Trophoblast cell (in vitro differentiated cells and primary cell): ENCODE measurements at regions not wholly inside any gene's neighbourhood (a gene's known extent, or its start where the extent isn't known, plus 50 kb on each side); places are given as distances from the start of the nearest gene placed in this dataset.

ENCODE experiments used
- DNase-seq, 2 donors: peaks; one replicate each; pipeline ENCODE4 v3.0.0-alpha.2; 2016
- H2AFZ ChIP-seq: 2 replicates; pipeline ENCODE4 v1.6.1; 2013; ENCODE audit warnings: low read length, moderate library complexity, mild to moderate bottlenecking; ENCODE audit not compliant: insufficient read depth, poor library complexity
- H2AK5ac ChIP-seq: 2 replicates; pipeline ENCODE4 v1.6.1; 2013; ENCODE audit warnings: mild to moderate bottlenecking, low read length
- H2BK120ac ChIP-seq: 2 replicates; pipeline ENCODE4 v1.6.1; 2013; ENCODE audit warnings: low read length, mild to moderate bottlenecking, moderate library complexity; ENCODE audit not compliant: insufficient read depth, poor library complexity
- H2BK12ac ChIP-seq: 2 replicates; pipeline ENCODE4 v1.6.1; 2013; ENCODE audit warnings: mild to moderate bottlenecking, low read length, moderate library complexity
- H2BK5ac ChIP-seq: 2 replicates; pipeline ENCODE4 v1.6.1; 2013; ENCODE audit warnings: low read length, low read depth, moderate library complexity, mild to moderate bottlenecking; ENCODE audit not compliant: poor library complexity
- H3K14ac ChIP-seq: 2 replicates; pipeline ENCODE4 v1.6.1; 2013; ENCODE audit warnings: mild to moderate bottlenecking, low read length
- H3K18ac ChIP-seq: 2 replicates; pipeline ENCODE4 v1.6.1; 2013; ENCODE audit warnings: mild to moderate bottlenecking, low read length
- H3K23ac ChIP-seq: 2 replicates; pipeline ENCODE4 v1.6.1; 2013; ENCODE audit warnings: low read length
- H3K27ac ChIP-seq: 2 replicates; pipeline ENCODE4 v1.5.1; 2013; ENCODE audit warnings: low read depth, mild to moderate bottlenecking, inconsistent platforms, low read length, moderate library complexity
- H3K27me3 ChIP-seq: 2 replicates; pipeline ENCODE4 v1.6.1; 2013; ENCODE audit warnings: inconsistent platforms, mild to moderate bottlenecking, low read length, moderate library complexity; ENCODE audit not compliant: insufficient read depth
- H3K36me3 ChIP-seq, 2 experiments: 1 replicate in 1 of 2; 2 replicates in 1 of 2; pipeline ENCODE4 v1.6.1; 2013; ENCODE audit warnings: low read length in 2 of 2, mild to moderate bottlenecking in 2 of 2, moderate library complexity in 1 of 2; ENCODE audit not compliant: insufficient read depth in 2 of 2, control insufficient read depth in 1 of 2
- H3K4ac ChIP-seq: 2 replicates; pipeline ENCODE4 v1.6.1; 2013; ENCODE audit warnings: low read depth, mild to moderate bottlenecking, low read length, moderate library complexity
- H3K4me1 ChIP-seq, 2 experiments: 1 replicate in 1 of 2; 2 replicates in 1 of 2; pipeline ENCODE4 v1.6.1; 2013; ENCODE audit warnings: low read length in 2 of 2, mild to moderate bottlenecking in 2 of 2, moderate library complexity in 1 of 2; ENCODE audit not compliant: insufficient read depth in 2 of 2, control insufficient read depth in 1 of 2
- H3K4me2 ChIP-seq: 2 replicates; pipeline ENCODE4 v1.6.1; 2013; ENCODE audit warnings: inconsistent platforms, mild to moderate bottlenecking, low read length, moderate library complexity
- H3K4me3 ChIP-seq: 2 replicates; pipeline ENCODE4 v1.5.1; 2013; ENCODE audit warnings: mild to moderate bottlenecking, low read depth, low read length, inconsistent platforms
- H3K79me1 ChIP-seq: one replicate; pipeline ENCODE4 v1.6.1; 2013; ENCODE audit warnings: low read length
- H3K79me2 ChIP-seq: 2 replicates; pipeline ENCODE4 v1.6.1; 2013; ENCODE audit warnings: low read length, mild to moderate bottlenecking; ENCODE audit not compliant: control insufficient read depth, insufficient read depth, poor library complexity
- H3K9ac ChIP-seq: 2 replicates; pipeline ENCODE4 v1.6.1; 2013; ENCODE audit warnings: mild to moderate bottlenecking, low read length
- H3K9me3 ChIP-seq: 2 replicates; pipeline ENCODE4 v1.6.1; 2013; ENCODE audit warnings: low read depth, mild to moderate bottlenecking, control low read depth, inconsistent platforms, low read length; ENCODE audit not compliant: insufficient read depth
- H4K12ac ChIP-seq: 2 replicates; pipeline ENCODE4 v1.6.1; 2013; ENCODE audit warnings: low read depth, mild to moderate bottlenecking, low read length, moderate library complexity
- H4K8ac ChIP-seq: 2 replicates; pipeline ENCODE4 v1.6.1; 2013; ENCODE audit warnings: low read depth, mild to moderate bottlenecking, low read length, moderate library complexity
- H4K91ac ChIP-seq: one replicate; pipeline ENCODE4 v1.6.1; 2013; ENCODE audit warnings: low read depth, mild to moderate bottlenecking, low read length, moderate library complexity
- WGBS: extraction: QIAGEN DNeasy Blood & Tissue Kit; methylation state at CpG from one replicate; pipeline ENCODE4 v1.1.7; 2013; ENCODE audit warnings: missing lambda C conversion rate; ENCODE audit not compliant: insufficient read length, insufficient coverage; ENCODE audit errors: extremely low coverage; 5-methylcytosine and 5-hydroxymethylcytosine counted together

DNA sequence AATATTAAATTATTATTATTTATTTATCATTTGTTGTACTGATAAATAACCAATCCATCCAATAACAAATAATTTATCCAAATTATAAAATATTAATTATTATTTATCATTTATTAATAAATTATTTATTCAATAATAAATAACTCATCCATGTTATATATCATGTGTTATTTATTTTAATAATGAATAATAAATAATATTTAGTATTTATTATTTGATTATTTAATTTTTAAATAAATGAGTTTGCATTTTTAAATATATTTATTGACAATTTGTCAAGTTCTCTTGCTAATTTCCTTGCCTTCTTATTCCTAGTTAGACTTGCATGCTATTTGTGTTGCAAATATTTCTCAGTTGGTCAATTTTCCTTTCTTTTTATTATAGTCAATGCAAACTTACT is 995.4 kb downstream of the TSN start:
- Histone ChIP-seq H3K18ac (no peak overlapping the region), H2AK5ac (no peak overlapping the region), H3K4me2 (no peak overlapping the region), H3K27me3 (no peaks in the 10 kb centered on the region), H3K4me1 (no peaks in the 10 kb centered on the region), H2BK12ac (no peak overlapping the region), H4K12ac (no peak overlapping the region), H4K91ac (no peak overlapping the region), H3K36me3 (no peaks in the 10 kb centered on the region), H3K4me3 (no peak overlapping the region), H3K27ac (no peak overlapping the region), H3K14ac (no peak overlapping the region), H2BK5ac (no peak overlapping the region), H3K23ac (no peak overlapping the region), H3K4ac (no peak overlapping the region), H3K9ac (no peak overlapping the region), H2BK120ac (no peak overlapping the region), H3K79me1 (no peaks in the 10 kb centered on the region), H4K8ac (no peak overlapping the region), H3K79me2 (no peaks in the 10 kb centered on the region), H2AFZ (no peak overlapping the region), H3K9me3 (no peaks in the 10 kb centered on the region)
- DNase-seq: no peak

DNA sequence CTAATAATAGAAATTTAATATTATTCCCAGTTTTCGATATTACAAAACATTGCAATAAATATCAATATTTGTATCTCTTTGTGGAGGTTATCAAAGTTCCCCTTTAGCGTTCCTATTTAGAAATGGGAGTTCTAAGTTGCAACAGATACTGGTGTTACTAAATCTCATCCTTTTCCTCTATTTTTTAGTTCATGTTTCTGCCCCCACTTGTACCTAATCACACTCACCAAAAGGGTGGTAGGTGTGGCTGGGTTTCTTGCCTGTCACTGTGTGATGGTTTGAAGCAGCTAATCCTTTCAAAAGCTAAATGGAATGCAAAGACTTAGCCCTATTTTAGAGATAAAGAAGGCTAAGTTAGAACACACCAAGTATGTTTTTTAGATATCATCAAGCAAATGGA is 997.9 kb downstream of the TSN start:
- no peaks in the 10 kb centered on the region for H3K79me2 ChIP-seq
- H3K4ac ChIP-seq: no peak overlapping the region
- no peak overlapping the region for H3K4me2 ChIP-seq
- no peak overlapping the region for H4K91ac ChIP-seq
- H3K9ac ChIP-seq: no peak overlapping the region
- no peak overlapping the region for H2AK5ac ChIP-seq
- H4K12ac ChIP-seq: no peak overlapping the region
- no peak overlapping the region for H3K4me3 ChIP-seq
- no peaks in the 10 kb centered on the region for H3K79me1 ChIP-seq
- H2BK5ac ChIP-seq: no peak overlapping the region
- WGBS: no CpG with 5 or more reads among the region's 2 CpGs
- no peak overlapping the region for H2BK12ac ChIP-seq
- no peak overlapping the region for H2AFZ ChIP-seq
- H3K36me3 ChIP-seq: no peaks in the 10 kb centered on the region
- no peaks in the 10 kb centered on the region for H3K27me3 ChIP-seq
- H4K8ac ChIP-seq: no peak overlapping the region
- no peak overlapping the region for H2BK120ac ChIP-seq
- no peaks in the 10 kb centered on the region for H3K4me1 ChIP-seq
- no peak for DNase-seq
- H3K14ac ChIP-seq: no peak overlapping the region
- H3K27ac ChIP-seq: no peak overlapping the region
- H3K18ac ChIP-seq: no peak overlapping the region
- H3K9me3 ChIP-seq: no peaks in the 10 kb centered on the region
- H3K23ac ChIP-seq: no peak overlapping the region

DNA sequence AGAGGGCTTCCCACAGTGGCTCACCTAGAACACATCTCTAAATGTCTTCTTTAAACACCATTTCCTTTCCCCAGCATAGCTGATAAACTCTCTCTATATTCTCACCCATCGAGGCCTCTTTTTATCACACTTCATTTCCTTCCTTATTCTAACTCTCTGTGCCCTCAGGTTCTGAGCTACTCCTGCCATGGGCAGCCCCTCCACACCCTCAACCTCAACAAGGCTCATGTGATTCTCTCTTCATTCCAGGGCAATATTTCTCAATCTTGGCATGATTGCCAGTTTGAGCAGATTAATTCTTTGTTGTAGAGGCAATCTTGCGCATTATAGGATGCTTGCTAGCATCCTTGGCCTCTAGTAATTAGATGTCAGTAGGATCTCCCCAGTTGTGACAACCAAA is 999.1 kb downstream of the TSN start:
- Histone ChIP-seq H2AK5ac (no peak overlapping the region), H4K12ac (no peak overlapping the region), H3K4ac (no peak overlapping the region), H2AFZ (no peak overlapping the region), H3K27me3 (no peaks in the 10 kb centered on the region), H3K9ac (no peak overlapping the region), H3K79me1 (no peaks in the 10 kb centered on the region), H2BK5ac (no peak overlapping the region), H3K4me1 (no peaks in the 10 kb centered on the region), H3K79me2 (no peaks in the 10 kb centered on the region), H3K18ac (no peak overlapping the region), H3K27ac (no peak overlapping the region), H3K36me3 (no peaks in the 10 kb centered on the region), H3K9me3 (no peaks in the 10 kb centered on the region), H3K14ac (no peak overlapping the region), H3K4me3 (no peak overlapping the region), H3K4me2 (no peak overlapping the region), H2BK12ac (no peak overlapping the region), H2BK120ac (no peak overlapping the region), H4K8ac (no peak overlapping the region), H3K23ac (no peak overlapping the region), H4K91ac (no peak overlapping the region)
- 100% methylated on average over 1 of the region's 2 CpGs for WGBS
- no peak for DNase-seq

DNA sequence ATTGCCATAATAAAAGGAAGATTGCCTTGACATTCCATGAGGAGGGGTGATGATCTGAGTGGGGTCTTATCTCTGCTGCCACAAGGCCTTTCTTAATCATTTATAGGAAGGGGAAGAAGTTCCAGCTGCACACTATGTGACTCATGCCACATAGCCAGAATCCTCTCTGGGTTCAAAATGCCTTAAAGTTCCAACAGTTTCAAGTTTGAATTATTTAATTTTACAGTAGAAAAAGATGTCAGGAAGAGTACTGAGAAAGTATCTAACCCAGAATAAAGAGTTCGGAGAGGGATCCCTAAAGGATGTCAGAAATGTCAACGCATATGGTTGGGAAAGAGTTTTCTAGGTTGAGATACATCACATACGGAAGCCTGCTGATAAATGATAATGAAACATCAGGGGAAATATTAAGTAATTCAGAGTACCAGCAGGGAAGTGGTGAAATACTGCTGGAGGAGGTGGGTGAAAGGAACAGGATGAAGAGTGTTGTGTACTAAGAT is 999.9 kb downstream of the TSN start:
- Histone ChIP-seq H2BK12ac (no peak overlapping the region), H3K23ac (no peak overlapping the region), H3K4me3 (no peak overlapping the region), H3K9me3 (no peaks in the 10 kb centered on the region), H3K14ac (no peak overlapping the region), H3K36me3 (no peaks in the 10 kb centered on the region), H2AK5ac (no peak overlapping the region), H4K91ac (no peak overlapping the region), H3K9ac (no peak overlapping the region), H3K27ac (no peak overlapping the region), H2AFZ (no peak overlapping the region), H3K4ac (no peak overlapping the region), H3K79me1 (no peaks in the 10 kb centered on the region), H4K12ac (no peak overlapping the region), H3K79me2 (no peaks in the 10 kb centered on the region), H3K4me1 (no peaks in the 10 kb centered on the region), H3K27me3 (no peaks in the 10 kb centered on the region), H3K4me2 (no peak overlapping the region), H3K18ac (no peak overlapping the region), H2BK5ac (no peak overlapping the region), H2BK120ac (no peak overlapping the region), H4K8ac (no peak overlapping the region)
- no peak for DNase-seq
- no CpG with 5 or more reads among the region's 3 CpGs for WGBS
